ENCODE measurements at regions not wholly inside any gene's neighbourhood (a gene's known extent, or its start where the extent isn't known, plus 50 kb on each side); places are given as distances from the start of the nearest gene placed in this dataset.
"Not testable (repeated sequence)": the region's sequence is repeated elsewhere in the genome, so short reads cannot be mapped to it uniquely, and the experiment has no call there.

GRCh38 chr15:81939604-81940440 lies 106.0 kb downstream of the MEX3B start:
- peak; percentile 58 for DNase-seq (ENCODE audit: low read depth)

GRCh38 chr15:81937189-81937588 lies 108.6 kb downstream of the MEX3B start:
- DNase-seq (ENCODE audit: low read depth) = no peak

GRCh38 chr15:81930582-81931369 lies 115.0 kb downstream of the MEX3B start:
- no peak for DNase-seq (ENCODE audit: low read depth)

- no peak for DNase-seq (ENCODE audit: low read depth)
Observed at GRCh38 chr15:81929557-81929956, 116.3 kb downstream of the MEX3B start.

- DNase-seq (ENCODE audit: low read depth) = no peak
Observed at GRCh38 chr15:81926981-81927380, 118.8 kb downstream of the MEX3B start.

GRCh38 chr15:81924729-81925128 lies 121.1 kb downstream of the MEX3B start:
- DNase-seq (ENCODE audit: low read depth) = no peak

GRCh38 chr15:81923561-81924350 lies 122.1 kb downstream of the MEX3B start:
- no peak for DNase-seq (ENCODE audit: low read depth)

- DNase-seq (ENCODE audit: low read depth) = no peak
Observed at GRCh38 chr15:81922143-81922542, 123.7 kb downstream of the MEX3B start.

GRCh38 chr15:81921163-81921562 lies 124.7 kb downstream of the MEX3B start:
- no peak for DNase-seq (ENCODE audit: low read depth)

GRCh38 chr15:81918767-81919166 lies 127.1 kb downstream of the MEX3B start:
- not testable (repeated sequence) for DNase-seq (ENCODE audit: low read depth)

GRCh38 chr15:81916451-81916850 lies 129.4 kb downstream of the MEX3B start:
- no peak for DNase-seq (ENCODE audit: low read depth)

- DNase-seq (ENCODE audit: low read depth) = no peak
Observed at GRCh38 chr15:81915990-81916389, 129.8 kb downstream of the MEX3B start.

- no peak for DNase-seq (ENCODE audit: low read depth)
Observed at GRCh38 chr15:81914734-81915256, 131.0 kb downstream of the MEX3B start.

- DNase-seq (ENCODE audit: low read depth) = no peak
Observed at GRCh38 chr15:81914333-81914732, 131.5 kb downstream of the MEX3B start.

GRCh38 chr15:81911022-81911971 lies 134.5 kb downstream of the MEX3B start:
- DNase-seq (ENCODE audit: low read depth) = no peak

- DNase-seq (ENCODE audit: low read depth) = no peak
Observed at GRCh38 chr15:81910355-81911021, 135.3 kb downstream of the MEX3B start.

GRCh38 chr15:81909011-81909358 lies 136.8 kb downstream of the MEX3B start:
- no peak for DNase-seq (ENCODE audit: low read depth)

GRCh38 chr15:81908111-81908510 lies 137.7 kb downstream of the MEX3B start:
- DNase-seq (ENCODE audit: low read depth) = no peak

- DNase-seq (ENCODE audit: low read depth) = no peak
Observed at GRCh38 chr15:81907521-81907920, 138.3 kb downstream of the MEX3B start.

GRCh38 chr15:81905889-81906288 lies 139.9 kb downstream of the MEX3B start:
- no peak for DNase-seq (ENCODE audit: low read depth)

Measured in HT1080 (cell line).